Thyroid gland (tissue), 4 donors: ENCODE measurements at regions not wholly inside any gene's neighbourhood (a gene's known extent, or its start where the extent isn't known, plus 50 kb on each side); places are given as distances from the start of the nearest gene placed in this dataset.

Experiments
- DNase-seq, 2 donors: peaks; one replicate each; pipeline ENCODE4 v3.0.0-alpha.2; 2019
- H3K27ac ChIP-seq, 3 donors: fragments of 200-600 bp; sonication (generic); 1 replicate in 2 of 3; 2 replicates in 1 of 3; pipeline ENCODE4 v1.5.1; 2016 to 2019; ENCODE audit warnings: mild to moderate bottlenecking in 1 of 3, moderate library complexity in 1 of 3
- H3K27me3 ChIP-seq: fragments of 200-600 bp; sonication (generic); one replicate; pipeline ENCODE4 v1.5.1; 2019
- H3K36me3 ChIP-seq, 2 donors: fragments of 200-600 bp; sonication (generic); one replicate each; pipeline ENCODE4 v1.5.1; 2016 to 2019
- H3K4me1 ChIP-seq, 2 donors: fragments of 200-600 bp; sonication (generic); one replicate each; pipeline ENCODE4 v1.5.1; 2017 to 2019
- H3K4me3 ChIP-seq, 3 donors: fragments of 200-600 bp; sonication (generic); replicated peaks in 1 of 3; 1 replicate in 2 of 3; 2 replicates in 1 of 3; pipeline ENCODE4 v1.5.1; 2016; ENCODE audit warnings: mild to moderate bottlenecking in 1 of 3
- H3K9me3 ChIP-seq: fragments of 200-600 bp; sonication (generic); one replicate; pipeline ENCODE4 v1.5.1; 2017
- CTCF ChIP-seq, 6 experiments: fragments of 200-600 bp in 3 of 6; fragments of 450-650 bp in 3 of 6; sonication (generic) in 3 of 6; IDR thresholded peaks; one replicate each; pipeline ENCODE4 v1.5.1; 2016 to 2019; ENCODE audit warnings: antibody characterized with exemption in 6 of 6, mild to moderate bottlenecking in 2 of 6, inconsistent platforms in 1 of 6, moderate library complexity in 1 of 6
- POLR2A ChIP-seq, 2 donors: fragments of 450-650 bp; IDR thresholded peaks; one replicate each; pipeline ENCODE4 v1.6.1; 2017; ENCODE audit warnings: antibody characterized with exemption in 2 of 2, mild to moderate bottlenecking in 2 of 2, moderate library complexity in 1 of 2
- WGBS, 2 donors: methylation state at CpG; one replicate each; pipeline ENCODE4 v1.1.5; 2017; 5-methylcytosine and 5-hydroxymethylcytosine counted together
- intact Hi-C: fragments of 100-400 bp; cut with DNase I; formaldehyde crosslinking; loops from one replicate; pipeline ENCODE4 v1.15.1; 2023

- no peak overlapping the region for H3K4me3 ChIP-seq
- DNase-seq, result no peak
- H3K9me3 ChIP-seq, result no peaks in the 10 kb centered on the region
- no peak overlapping the region for H3K27ac ChIP-seq
- H3K27me3 ChIP-seq, result no peaks in the 10 kb centered on the region
- TF ChIP-seq CTCF (IDR thresholded peaks at IDR 0.05) (no peak), POLR2A (IDR thresholded peaks at IDR 0.05) (no peak)
- WGBS, 2 donors, result 89% methylated on average over 3 of the region's 3 CpGs
- intact Hi-C loops, result no loop called here
- H3K36me3 ChIP-seq, result no peaks in the 10 kb centered on the region
- H3K4me1 ChIP-seq, result no peaks in the 10 kb centered on the region
These were observed 312.5 kb upstream of the ANO3 start for GRCh38 chr11:26019386-26019785.

- 83 to 86% methylated on average over 1 of the region's 1 CpG for WGBS, 2 donors
- no peak overlapping the region for H3K4me3 ChIP-seq
- DNase-seq, result no peak
- H3K4me1 ChIP-seq, result no peaks in the 10 kb centered on the region
- H3K9me3 ChIP-seq, result no peaks in the 10 kb centered on the region
- TF ChIP-seq POLR2A (IDR thresholded peaks at IDR 0.05) (no peak), CTCF (IDR thresholded peaks at IDR 0.05) (no peak)
- no peaks in the 10 kb centered on the region for H3K27me3 ChIP-seq
- no peak overlapping the region for H3K27ac ChIP-seq
- no peaks in the 10 kb centered on the region for H3K36me3 ChIP-seq
- intact Hi-C loops, result no loop called here
These were observed 310.9 kb upstream of the ANO3 start for GRCh38 chr11:26021017-26021416.

GRCh38 chr11:26023057-26023456 lies 308.9 kb upstream of the ANO3 start:
- no peak for DNase-seq
- no peak overlapping the region for H3K4me3 ChIP-seq
- no peaks in the 10 kb centered on the region for H3K36me3 ChIP-seq
- H3K4me1 ChIP-seq, result no peaks in the 10 kb centered on the region
- TF ChIP-seq CTCF (IDR thresholded peaks at IDR 0.05), result no peak
- no peak for TF ChIP-seq POLR2A (IDR thresholded peaks at IDR 0.05)
- intact Hi-C loops, result no loop called here
- H3K27ac ChIP-seq, result no peak overlapping the region
- 89 to 90% methylated on average over 2 of the region's 2 CpGs for WGBS, 2 donors
- H3K9me3 ChIP-seq, result no peaks in the 10 kb centered on the region
- no peaks in the 10 kb centered on the region for H3K27me3 ChIP-seq

- no peaks in the 10 kb centered on the region for H3K27me3 ChIP-seq
- no peak overlapping the region for H3K27ac ChIP-seq
- no peaks in the 10 kb centered on the region for H3K36me3 ChIP-seq
- no peak for TF ChIP-seq CTCF (IDR thresholded peaks at IDR 0.05)
- TF ChIP-seq POLR2A (IDR thresholded peaks at IDR 0.05), result no peak
- intact Hi-C loops, result no loop called here
- H3K4me1 ChIP-seq, result no peaks in the 10 kb centered on the region
- no peak for DNase-seq
- WGBS, 2 donors, result 90 to 91% methylated on average over 2 of the region's 2 CpGs
- H3K4me3 ChIP-seq, result no peak overlapping the region
- H3K9me3 ChIP-seq, result no peaks in the 10 kb centered on the region
These were observed 306.3 kb upstream of the ANO3 start for GRCh38 chr11:26025676-26026075.

- Histone ChIP-seq H3K4me1 (no peaks in the 10 kb centered on the region), H3K27me3 (no peaks in the 10 kb centered on the region), H3K36me3 (no peaks in the 10 kb centered on the region), H3K27ac (no peak overlapping the region), H3K4me3 (no peak overlapping the region), H3K9me3 (no peaks in the 10 kb centered on the region)
- no peak for DNase-seq
- TF ChIP-seq POLR2A (IDR thresholded peaks at IDR 0.05), result no peak
- TF ChIP-seq CTCF (IDR thresholded peaks at IDR 0.05), result no peak
- 82 to 94% methylated on average over 1 of the region's 1 CpG for WGBS, 2 donors
- intact Hi-C loops, result no loop called here
These were observed 305.9 kb upstream of the ANO3 start for GRCh38 chr11:26026078-26026477.
